ENCODE measurements at regions not wholly inside any gene's neighbourhood (a gene's known extent, or its start where the extent isn't known, plus 50 kb on each side); places are given as distances from the start of the nearest gene placed in this dataset.

DNA sequence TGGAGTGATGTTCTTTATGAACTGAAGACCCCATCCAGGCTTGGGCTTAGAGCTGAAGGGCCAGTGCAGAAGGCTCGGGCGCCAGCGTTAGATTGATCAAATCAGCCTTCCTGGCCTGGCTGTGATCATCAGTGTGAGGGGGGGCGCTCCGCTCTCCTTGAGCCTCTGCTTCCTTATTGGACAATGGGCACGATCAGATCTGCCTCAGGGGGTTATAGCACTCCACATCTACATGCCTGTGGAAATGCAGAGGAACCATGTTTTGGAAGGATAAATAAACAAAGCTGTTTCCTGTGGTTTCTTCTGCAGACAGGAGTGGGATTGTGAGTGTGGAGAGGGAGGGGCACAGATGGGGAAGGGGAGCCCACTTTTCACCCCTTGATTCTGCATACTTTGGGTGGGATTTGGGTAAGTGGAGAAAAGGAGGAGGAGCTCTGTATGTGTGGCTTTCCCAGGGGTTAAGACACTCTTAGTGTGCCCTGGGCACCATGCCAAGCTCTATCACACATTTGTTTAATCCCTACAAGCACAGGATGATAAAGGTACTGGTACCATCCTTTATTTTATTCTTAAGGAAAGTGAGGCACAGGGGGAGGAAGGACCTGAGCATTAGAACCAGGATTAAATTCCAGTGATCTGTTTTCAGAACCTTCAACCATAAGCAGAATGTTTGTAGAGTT is 150.5 kb downstream of the EN1 start:
- DNase-seq: no peak

DNA sequence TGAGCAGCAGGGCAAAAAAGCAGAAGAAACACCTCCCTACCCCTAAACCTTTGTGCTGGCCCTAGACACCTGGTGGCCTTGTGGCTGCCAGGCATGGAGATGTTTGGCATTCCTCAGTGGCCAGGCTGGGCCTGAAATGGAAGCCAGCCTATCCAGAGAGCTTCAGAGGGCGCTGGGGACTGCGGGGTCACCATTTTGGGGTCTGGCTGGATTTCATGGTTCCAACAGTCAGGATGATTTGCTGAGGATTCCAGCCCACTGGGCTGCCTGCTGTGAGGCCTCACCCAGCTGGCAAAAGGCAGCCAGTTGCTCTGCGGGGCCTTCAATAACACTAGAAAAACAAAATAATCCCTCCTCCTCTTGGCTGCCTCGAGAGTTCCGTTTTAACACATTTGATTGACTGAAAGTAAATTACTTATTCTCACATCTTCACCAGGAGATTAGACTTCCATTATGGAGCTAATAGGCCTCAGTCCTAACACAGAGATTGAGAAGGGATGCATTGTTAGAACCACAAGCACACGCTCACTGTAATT is 154.1 kb downstream of the EN1 start:
- DNase-seq: no peak

GRCh38 chr2:118689874-118690273 is 157.6 kb downstream of the EN1 start:
- DNase-seq: no peak

- DNase-seq: no peak
Observed at GRCh38 chr2:118689456-118689855, 158.0 kb downstream of the EN1 start.

GRCh38 chr2:118689033-118689432 is 158.4 kb downstream of the EN1 start:
- no peak for DNase-seq

GRCh38 chr2:118687698-118688097 is 159.8 kb downstream of the EN1 start:
- no peak for DNase-seq

- DNase-seq: no peak
Observed at GRCh38 chr2:118687192-118687591, 160.3 kb downstream of the EN1 start.

DNA sequence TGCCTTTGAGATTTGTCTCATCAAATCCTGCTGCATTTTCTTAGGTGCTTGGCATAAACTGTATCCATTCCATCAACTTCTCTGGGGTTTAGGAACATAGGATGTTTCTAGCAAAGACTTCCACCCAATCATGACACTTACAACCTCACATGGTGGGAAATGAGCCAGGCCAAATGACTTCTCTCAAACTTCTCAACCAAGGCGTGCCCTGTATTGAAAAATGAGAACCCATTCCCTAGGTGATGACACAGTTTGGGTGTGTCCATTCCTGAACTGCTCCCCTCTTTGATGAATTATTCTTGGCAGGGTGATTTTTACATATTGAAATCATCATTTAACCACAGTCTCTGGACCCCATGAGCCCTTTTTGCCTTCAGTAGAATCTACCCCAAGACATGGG is 161.1 kb downstream of the EN1 start:
- no peak for DNase-seq

GRCh38 chr2:118683460-118683859 is 164.0 kb downstream of the EN1 start:
- DNase-seq: no peak

DNA sequence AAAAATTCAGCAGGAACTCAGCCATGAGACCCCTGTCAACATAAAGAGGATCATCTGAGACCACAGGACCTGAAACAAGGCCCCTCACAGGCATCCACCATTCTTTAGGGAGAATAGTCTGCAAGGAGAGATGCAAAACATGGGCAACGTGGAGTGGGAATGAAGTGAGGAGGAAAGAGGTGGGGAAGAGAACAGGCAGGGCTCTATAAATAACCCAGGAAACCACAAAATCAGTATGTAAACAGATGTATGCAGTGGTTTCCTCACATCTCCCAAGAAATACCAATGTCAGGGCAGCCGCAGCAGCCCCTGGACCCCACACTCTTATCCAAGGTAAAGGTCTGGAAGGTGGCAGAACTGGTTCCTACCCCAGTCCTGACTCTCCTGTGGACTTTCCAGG is 168.5 kb downstream of the EN1 start:
- DNase-seq: no peak

DNA sequence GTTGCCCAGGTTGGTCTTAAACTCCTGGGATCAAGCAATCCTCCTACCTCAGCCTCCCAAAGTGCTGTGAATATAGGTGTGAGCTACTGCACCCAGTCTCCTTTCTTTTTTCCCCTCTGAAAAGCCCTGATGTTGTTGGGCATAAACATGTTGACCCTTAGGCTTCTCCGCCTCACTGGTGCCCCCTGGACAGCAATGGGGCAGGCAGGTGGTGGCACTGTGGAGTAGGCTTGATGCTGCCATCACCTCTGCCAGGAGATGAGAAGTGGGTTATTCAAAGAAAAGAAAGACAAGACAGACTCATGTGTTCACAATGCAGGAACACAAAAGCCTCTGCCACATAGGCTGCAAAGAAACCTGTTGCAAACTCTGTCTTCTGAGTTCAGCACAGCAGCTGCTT is 169.9 kb downstream of the EN1 start:
- DNase-seq: no peak

GRCh38 chr2:118675531-118675930 is 171.9 kb downstream of the EN1 start:
- no peak for DNase-seq

- DNase-seq: no peak
Observed at GRCh38 chr2:118672571-118673158, 174.8 kb downstream of the EN1 start.

DNA sequence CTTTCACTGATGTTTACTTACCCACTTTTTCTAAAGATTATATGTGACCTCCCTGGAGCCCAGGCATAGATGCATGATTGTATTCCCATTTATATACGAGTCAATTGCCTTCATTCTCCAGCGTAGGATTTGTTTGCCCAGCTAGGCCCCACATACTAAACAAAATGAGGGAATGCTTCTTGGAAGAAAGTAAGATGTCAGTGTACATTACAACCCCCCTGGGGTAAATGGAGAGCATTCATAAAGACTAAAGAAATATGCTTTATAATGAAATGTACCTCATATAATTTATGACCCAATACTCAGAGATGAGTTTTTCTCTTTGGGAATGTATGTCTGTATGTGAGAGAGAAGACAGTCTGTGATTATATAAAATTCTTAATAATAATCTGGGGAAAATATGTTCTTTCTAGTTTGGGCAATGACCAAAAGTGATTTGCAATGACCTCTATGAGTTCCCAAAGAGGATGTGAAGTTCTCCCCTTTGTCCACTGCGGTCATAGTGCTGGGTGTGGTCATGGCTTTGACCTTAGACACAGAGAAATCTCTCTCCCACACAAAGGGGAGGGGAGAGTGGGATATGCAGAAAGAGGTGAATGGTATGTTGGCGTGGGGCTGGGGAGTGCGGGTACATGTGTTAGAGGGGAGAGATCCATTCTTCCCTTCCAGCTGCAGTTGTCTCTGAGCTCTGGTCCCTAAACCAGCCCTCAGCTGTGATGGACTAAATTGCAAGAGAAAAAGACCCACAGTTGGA is 175.6 kb downstream of the EN1 start:
- no peak for DNase-seq

GRCh38 chr2:118670838-118671237 is 176.6 kb downstream of the EN1 start:
- DNase-seq: no peak

DNA sequence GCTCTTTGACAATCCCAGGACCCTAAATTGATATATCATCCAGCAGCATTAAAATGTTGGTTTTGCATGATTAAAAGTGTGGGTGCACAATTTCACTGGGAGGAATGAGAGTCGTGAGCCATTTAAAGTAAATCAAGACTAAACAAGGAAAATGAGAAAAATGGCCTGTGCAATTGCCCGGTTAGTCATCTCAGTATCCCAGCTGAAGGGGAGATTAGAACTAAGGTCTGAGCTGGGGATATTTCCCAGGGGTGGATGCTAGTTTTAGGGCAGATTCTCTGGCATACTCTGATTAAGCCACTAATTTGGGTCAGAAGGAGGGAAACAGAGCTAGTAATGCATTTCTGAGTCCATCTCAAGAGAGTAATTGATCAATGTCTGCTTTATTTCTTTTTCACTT is 177.2 kb downstream of the EN1 start:
- DNase-seq: no peak

DNA sequence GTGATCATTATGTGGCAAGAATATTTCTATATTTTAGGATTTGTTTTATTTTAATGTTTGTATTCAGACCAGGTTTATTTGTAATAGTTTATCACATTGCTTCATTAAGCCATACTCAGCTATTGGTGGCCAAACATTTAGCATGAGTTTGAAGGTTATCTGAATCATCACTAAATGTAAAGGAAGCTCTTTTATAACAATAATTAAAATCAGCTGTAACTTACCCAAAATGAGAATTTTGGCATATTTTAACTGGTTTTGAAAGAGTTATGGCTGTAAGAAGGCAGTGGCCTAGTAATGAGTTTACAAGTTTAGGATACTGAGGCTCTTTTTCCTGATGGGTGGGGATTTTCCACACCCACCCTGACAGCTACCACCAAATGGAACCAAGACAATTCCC is 177.8 kb downstream of the EN1 start:
- no peak for DNase-seq

GRCh38 chr2:118668431-118669424 is 178.7 kb downstream of the EN1 start:
- DNase-seq: no peak

DNA sequence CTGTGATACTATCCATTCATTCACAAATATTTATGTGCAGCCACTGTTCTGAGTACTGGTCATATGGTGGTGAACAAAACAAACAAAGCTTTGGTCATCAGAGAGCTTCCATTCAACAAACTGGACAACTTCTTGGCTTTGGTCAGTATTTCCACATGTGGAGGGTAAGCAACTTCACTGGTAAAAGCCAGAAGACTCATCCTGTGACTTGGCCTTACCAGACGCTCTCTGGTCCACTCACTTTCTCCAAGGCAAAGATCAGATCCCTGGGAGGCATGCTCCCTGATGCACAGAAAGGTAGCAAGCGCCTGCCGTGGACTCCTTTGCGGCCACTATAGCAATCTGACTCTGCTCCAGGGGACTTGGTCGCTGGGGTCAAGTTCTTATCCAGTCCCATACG is 179.5 kb downstream of the EN1 start:
- no peak for DNase-seq

- no peak for DNase-seq
Observed at GRCh38 chr2:118667348-118667747, 180.1 kb downstream of the EN1 start.

GRCh38 chr2:118665784-118666529 is 181.5 kb downstream of the EN1 start:
- no peak for DNase-seq

DNA sequence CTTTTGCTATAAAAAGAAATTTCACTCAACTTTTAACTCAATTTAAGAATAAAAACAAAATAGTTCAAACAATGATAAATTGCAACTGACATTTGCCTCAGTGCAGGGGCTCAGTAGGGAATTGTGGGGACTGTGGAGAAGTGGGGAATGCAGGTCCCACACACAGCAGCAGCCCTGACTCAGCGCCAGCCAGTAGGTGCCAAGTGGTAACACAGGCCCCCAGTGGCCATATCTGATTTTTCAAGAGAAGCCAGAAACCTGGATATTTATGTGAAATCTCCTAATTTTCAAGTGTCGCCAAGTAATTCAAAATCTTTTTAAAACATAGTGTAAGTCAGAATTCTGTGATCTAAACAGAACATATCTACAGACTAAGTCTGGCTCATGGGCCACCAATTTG is 186.3 kb downstream of the EN1 start:
- no peak for DNase-seq
